Sigmoid colon (tissue), 4 donors: ENCODE measurements at regions not wholly inside any gene's neighbourhood (a gene's known extent, or its start where the extent isn't known, plus 50 kb on each side); places are given as distances from the start of the nearest gene placed in this dataset.

Source experiments
- EP300 ChIP-seq, 4 donors: sonication (generic); formaldehyde crosslinking; IDR thresholded peaks; one replicate each; pipeline ENCODE4 v1.6.1; 2017; ENCODE audit warnings: antibody characterized with exemption in 4 of 4
- POLR2A ChIP-seq, 2 donors: fragments of 450-650 bp; IDR thresholded peaks; one replicate each; pipeline ENCODE4 v1.6.1; 2016; ENCODE audit warnings: antibody characterized with exemption in 2 of 2, mild to moderate bottlenecking in 2 of 2, moderate library complexity in 2 of 2
- TF ChIP-seq, protein P1 (sequence below), 4 experiments: fragments of 450-650 bp in 3 of 4; fragments of 200-600 bp in 1 of 4; IDR thresholded peaks; one replicate each; pipeline ENCODE4 v1.5.1; 2016 to 2019; ENCODE audit warnings: antibody characterized with exemption in 4 of 4, mild to moderate bottlenecking in 3 of 4, moderate library complexity in 2 of 4

DNA sequence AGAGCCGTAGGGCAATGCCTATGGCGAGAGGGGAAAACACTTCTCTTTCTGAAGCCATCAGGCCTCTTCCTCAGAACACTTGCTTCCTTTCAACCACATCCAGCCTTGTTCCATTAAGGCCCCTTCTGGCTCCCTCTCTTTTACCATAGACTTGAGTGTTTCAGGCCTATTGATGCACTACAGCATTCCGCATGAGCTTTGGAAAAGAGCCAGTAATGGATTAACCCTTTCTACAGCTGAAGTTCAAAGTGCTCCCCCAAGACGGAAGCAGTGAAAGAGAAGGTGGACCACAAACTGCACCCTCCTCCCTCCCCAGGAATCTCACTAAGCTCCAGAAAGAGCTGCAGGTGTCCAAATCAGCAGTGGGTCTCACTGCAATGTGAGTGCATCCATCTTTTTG, 102.7 kb upstream of the C7orf33 start:
- TF ChIP-seq POLR2A (IDR thresholded peaks at IDR 0.05) (no peak), EP300 (IDR thresholded peaks at IDR 0.05) (no peak)
- TF ChIP-seq, protein P1, sequence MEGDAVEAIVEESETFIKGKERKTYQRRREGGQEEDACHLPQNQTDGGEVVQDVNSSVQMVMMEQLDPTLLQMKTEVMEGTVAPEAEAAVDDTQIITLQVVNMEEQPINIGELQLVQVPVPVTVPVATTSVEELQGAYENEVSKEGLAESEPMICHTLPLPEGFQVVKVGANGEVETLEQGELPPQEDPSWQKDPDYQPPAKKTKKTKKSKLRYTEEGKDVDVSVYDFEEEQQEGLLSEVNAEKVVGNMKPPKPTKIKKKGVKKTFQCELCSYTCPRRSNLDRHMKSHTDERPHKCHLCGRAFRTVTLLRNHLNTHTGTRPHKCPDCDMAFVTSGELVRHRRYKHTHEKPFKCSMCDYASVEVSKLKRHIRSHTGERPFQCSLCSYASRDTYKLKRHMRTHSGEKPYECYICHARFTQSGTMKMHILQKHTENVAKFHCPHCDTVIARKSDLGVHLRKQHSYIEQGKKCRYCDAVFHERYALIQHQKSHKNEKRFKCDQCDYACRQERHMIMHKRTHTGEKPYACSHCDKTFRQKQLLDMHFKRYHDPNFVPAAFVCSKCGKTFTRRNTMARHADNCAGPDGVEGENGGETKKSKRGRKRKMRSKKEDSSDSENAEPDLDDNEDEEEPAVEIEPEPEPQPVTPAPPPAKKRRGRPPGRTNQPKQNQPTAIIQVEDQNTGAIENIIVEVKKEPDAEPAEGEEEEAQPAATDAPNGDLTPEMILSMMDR (IDR thresholded peaks at IDR 0.05) = no peak
